ENCODE measurements at regions not wholly inside any gene's neighbourhood (a gene's known extent, or its start where the extent isn't known, plus 50 kb on each side); places are given as distances from the start of the nearest gene placed in this dataset.

DNA sequence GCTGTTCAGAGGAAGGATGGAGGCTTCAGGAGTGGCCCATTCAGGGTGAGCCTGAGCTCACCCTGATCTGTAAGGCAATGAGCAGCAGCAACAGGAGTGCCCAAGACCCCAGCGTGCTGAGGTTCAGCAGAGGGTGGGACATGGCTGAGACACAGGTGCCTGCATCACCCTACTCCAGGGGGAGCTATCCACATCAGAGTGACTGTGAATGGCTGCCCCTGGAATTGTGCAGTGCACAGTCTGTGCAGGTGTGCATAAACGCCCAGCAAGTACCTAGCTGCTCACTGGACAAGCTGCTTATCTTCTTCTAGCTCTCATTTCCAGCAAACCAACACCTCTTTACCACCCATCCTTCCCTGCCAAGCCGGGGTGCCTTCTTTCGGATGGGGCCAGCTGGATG lies 140.6 kb upstream of the PRMT8 start:
- no peak overlapping the region for H3K4me3 ChIP-seq (ENCODE audit: low read depth, low read length)
- no peak for DNase-seq (ENCODE audit: low read depth)
- TF ChIP-seq, protein P1, sequence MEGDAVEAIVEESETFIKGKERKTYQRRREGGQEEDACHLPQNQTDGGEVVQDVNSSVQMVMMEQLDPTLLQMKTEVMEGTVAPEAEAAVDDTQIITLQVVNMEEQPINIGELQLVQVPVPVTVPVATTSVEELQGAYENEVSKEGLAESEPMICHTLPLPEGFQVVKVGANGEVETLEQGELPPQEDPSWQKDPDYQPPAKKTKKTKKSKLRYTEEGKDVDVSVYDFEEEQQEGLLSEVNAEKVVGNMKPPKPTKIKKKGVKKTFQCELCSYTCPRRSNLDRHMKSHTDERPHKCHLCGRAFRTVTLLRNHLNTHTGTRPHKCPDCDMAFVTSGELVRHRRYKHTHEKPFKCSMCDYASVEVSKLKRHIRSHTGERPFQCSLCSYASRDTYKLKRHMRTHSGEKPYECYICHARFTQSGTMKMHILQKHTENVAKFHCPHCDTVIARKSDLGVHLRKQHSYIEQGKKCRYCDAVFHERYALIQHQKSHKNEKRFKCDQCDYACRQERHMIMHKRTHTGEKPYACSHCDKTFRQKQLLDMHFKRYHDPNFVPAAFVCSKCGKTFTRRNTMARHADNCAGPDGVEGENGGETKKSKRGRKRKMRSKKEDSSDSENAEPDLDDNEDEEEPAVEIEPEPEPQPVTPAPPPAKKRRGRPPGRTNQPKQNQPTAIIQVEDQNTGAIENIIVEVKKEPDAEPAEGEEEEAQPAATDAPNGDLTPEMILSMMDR (IDR thresholded peaks at IDR 0.05; ENCODE audit: low read depth, low read length): no peak
- no peak for TF ChIP-seq POLR2A (IDR thresholded peaks at IDR 0.05; ENCODE audit: extremely low read depth, insufficient read length)

DNA sequence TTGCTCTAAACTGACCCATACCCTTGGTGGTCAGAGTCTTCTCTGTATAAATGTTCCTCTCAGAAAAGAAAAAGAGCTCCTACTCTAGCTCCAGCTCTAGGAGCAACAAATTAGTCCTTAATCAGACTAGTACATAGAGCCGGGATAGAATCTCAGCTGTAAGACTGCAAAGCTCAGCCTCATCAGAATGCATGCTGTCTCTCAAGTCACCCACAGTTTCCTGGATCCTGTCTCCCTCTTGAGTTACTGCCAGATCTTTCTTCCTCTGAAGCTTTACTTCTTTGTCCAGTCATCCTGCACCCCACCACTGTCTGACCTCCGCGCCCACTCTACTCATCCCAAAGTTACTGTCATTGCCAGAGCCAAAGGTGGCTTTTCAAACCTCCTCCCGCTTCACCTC lies 139.3 kb upstream of the PRMT8 start:
- TF ChIP-seq, protein P2, sequence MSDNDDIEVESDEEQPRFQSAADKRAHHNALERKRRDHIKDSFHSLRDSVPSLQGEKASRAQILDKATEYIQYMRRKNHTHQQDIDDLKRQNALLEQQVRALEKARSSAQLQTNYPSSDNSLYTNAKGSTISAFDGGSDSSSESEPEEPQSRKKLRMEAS (IDR thresholded peaks at IDR 0.05; ENCODE audit: low read depth, low read length): no peak
- TF ChIP-seq MYC (IDR thresholded peaks at IDR 0.05; ENCODE audit: low read depth, low read length) (no peak), POLR2A (IDR thresholded peaks at IDR 0.05; ENCODE audit: extremely low read depth, insufficient read length) (no peak)
- TF ChIP-seq, protein P1 (IDR thresholded peaks at IDR 0.05; ENCODE audit: low read depth, low read length): no peak
- H3K4me3 ChIP-seq (ENCODE audit: low read depth, low read length): no peak overlapping the region
- DNase-seq (ENCODE audit: low read depth): no peak

DNA sequence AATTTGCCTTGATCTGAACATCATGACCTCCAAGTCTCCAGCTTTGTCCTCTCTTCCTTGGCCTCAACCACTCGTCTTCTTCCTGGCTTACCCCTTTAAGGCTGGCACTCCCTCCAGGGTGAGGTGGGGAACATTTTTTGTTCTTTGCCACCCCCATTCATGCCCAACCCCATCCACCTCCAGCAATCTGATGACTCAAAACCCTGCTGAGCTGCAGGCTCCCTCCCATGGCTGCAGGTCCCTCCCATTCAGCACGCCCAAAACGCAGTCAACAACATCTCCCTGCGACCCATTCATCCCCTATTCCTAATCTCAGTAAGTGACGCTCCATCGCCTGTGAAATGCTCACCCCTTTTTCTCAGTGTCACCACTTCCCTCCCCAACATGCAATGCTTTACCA lies 138.8 kb upstream of the PRMT8 start:
- no peak overlapping the region for H3K4me3 ChIP-seq (ENCODE audit: low read depth, low read length)
- TF ChIP-seq POLR2A (IDR thresholded peaks at IDR 0.05; ENCODE audit: extremely low read depth, insufficient read length) (no peak), MYC (IDR thresholded peaks at IDR 0.05; ENCODE audit: low read depth, low read length) (no peak)
- TF ChIP-seq, protein P1 (IDR thresholded peaks at IDR 0.05; ENCODE audit: low read depth, low read length): no peak
- TF ChIP-seq, protein P2 (IDR thresholded peaks at IDR 0.05; ENCODE audit: low read depth, low read length): no peak
- DNase-seq (ENCODE audit: low read depth): no peak

DNA sequence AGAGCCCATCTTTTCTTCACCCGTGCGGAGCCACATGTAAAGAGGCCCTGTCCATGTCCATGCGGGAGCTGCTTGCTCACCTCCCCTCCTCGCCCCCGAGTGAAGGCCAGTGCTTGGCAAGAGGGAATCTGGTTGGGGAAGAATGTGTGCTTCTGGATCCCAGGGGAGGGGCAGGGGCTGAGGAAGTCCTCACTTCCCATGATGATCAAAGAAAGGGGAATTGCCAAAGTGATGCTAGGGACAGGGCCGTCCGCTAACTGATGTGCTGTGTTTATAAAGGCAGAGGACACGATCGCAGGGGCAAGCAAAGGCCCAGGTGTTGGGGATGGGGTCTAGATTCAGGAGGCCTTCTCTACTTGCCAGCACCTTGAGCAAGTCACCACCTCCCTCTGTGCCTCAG lies 137.4 kb upstream of the PRMT8 start:
- no peak overlapping the region for H3K4me3 ChIP-seq (ENCODE audit: low read depth, low read length)
- no peak for TF ChIP-seq POLR2A (IDR thresholded peaks at IDR 0.05; ENCODE audit: extremely low read depth, insufficient read length)
- TF ChIP-seq, protein P1 (IDR thresholded peaks at IDR 0.05; ENCODE audit: low read depth, low read length): no peak
- no peak for TF ChIP-seq MYC (IDR thresholded peaks at IDR 0.05; ENCODE audit: low read depth, low read length)
- TF ChIP-seq, protein P2 (IDR thresholded peaks at IDR 0.05; ENCODE audit: low read depth, low read length): no peak
- no peak for DNase-seq (ENCODE audit: low read depth)

DNA sequence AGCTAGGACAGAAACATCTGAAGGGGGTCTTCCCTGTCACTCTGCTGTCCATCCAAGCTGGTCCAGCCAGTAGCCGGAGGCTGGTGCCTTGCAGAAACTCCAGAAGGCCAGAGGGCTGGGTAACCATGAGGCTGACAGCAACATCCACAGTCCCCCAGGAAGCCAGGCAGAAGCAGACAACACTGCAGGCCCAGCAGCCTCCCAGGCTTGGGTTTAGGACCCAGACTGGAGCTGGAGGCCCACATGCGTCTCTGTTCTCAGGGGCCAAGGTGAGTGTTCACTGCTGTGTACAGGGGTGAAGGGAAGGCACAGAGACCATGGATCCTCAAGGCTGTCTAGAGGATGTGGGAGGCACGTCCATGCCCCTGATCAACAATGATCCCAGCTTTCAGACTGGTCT lies 136.4 kb upstream of the PRMT8 start:
- no peak for DNase-seq (ENCODE audit: low read depth)
- TF ChIP-seq, protein P2 (IDR thresholded peaks at IDR 0.05; ENCODE audit: low read depth, low read length): no peak
- TF ChIP-seq POLR2A (IDR thresholded peaks at IDR 0.05; ENCODE audit: extremely low read depth, insufficient read length) (no peak), MYC (IDR thresholded peaks at IDR 0.05; ENCODE audit: low read depth, low read length) (no peak)
- TF ChIP-seq, protein P1 (IDR thresholded peaks at IDR 0.05; ENCODE audit: low read depth, low read length): no peak

DNA sequence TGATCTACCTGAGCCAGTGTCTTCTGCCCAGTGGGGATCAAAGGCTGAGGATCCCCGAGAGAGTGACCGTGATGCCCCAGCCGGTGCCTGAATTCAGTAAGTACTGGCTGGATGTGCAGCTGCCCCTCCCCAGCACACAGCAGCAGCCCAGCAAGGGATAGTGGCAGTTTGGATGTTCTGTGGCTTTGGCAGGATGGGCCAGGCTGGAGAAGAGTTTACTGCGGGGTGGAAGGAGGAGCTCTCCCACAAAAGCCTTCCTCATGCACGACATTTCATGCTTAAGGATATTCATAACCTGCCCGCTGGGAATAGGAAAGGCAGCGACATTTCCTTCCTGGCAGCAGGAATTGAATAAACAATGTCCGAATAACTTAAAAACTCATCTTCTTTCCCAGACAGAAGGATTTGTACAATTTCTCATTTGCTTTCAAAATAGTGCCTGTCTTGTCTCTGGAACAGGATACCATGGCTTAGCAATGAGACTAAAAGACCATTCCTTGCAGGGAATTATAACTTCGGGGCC lies 135.6 kb upstream of the PRMT8 start:
- no peak for DNase-seq (ENCODE audit: low read depth)
- no peak overlapping the region for H3K4me3 ChIP-seq (ENCODE audit: low read depth, low read length)
- TF ChIP-seq POLR2A (IDR thresholded peaks at IDR 0.05; ENCODE audit: extremely low read depth, insufficient read length) (no peak), MYC (IDR thresholded peaks at IDR 0.05; ENCODE audit: low read depth, low read length) (no peak)
- TF ChIP-seq, protein P1 (IDR thresholded peaks at IDR 0.05; ENCODE audit: low read depth, low read length): no peak
- TF ChIP-seq, protein P2 (IDR thresholded peaks at IDR 0.05; ENCODE audit: low read depth, low read length): no peak

More for the DNA sequence above, 136.4 kb upstream of the PRMT8 start:
- no peak overlapping the region for H3K4me3 ChIP-seq (ENCODE audit: low read depth, low read length)

Measured in NB4 (cell line).